DOHH2 (cell line): ENCODE measurements at regions not wholly inside any gene's neighbourhood (a gene's known extent, or its start where the extent isn't known, plus 50 kb on each side); places are given as distances from the start of the nearest gene placed in this dataset.
"Not testable (repeated sequence)": the region's sequence is repeated elsewhere in the genome, so short reads cannot be mapped to it uniquely, and the experiment has no call there.

Source experiments
- CTCF ChIP-seq: fragments of 200-600 bp; sonication (generic); IDR thresholded peaks from one replicate; pipeline ENCODE4 v1.5.1; 2014; ENCODE audit warnings: antibody characterized with exemption, mild to moderate bottlenecking, low read depth, low read length; ENCODE audit not compliant: poor library complexity, severe bottlenecking
- EZH2phosphoT487 ChIP-seq: fragments of 200-600 bp; sonication (generic); IDR thresholded peaks from 2 replicates; pipeline ENCODE4 v1.6.1; 2017; ENCODE audit warnings: borderline replicate concordance, mild to moderate bottlenecking, antibody characterized with exemption, low read length, moderate library complexity, mixed read lengths

GRCh38 chr1:206307442-206307841 lies 104.1 kb downstream of the SRGAP2 start:
- not testable (repeated sequence) for TF ChIP-seq CTCF, EZH2phosphoT487
